H9 (cell line): ENCODE measurements at regions not wholly inside any gene's neighbourhood (a gene's known extent, or its start where the extent isn't known, plus 50 kb on each side); places are given as distances from the start of the nearest gene placed in this dataset.

ENCODE experiments used
- DNase-seq: peaks from one replicate; pipeline ENCODE4 v3.0.0-alpha.2; 2017
- H2AFZ ChIP-seq: one replicate; pipeline ENCODE4 v1.6.1; 2013; ENCODE audit warnings: mild to moderate bottlenecking, low read length, control low read depth, moderate library complexity
- H2AK5ac ChIP-seq: 2 replicates; pipeline ENCODE4 v1.6.1; 2013; ENCODE audit warnings: low read length, control low read depth, mixed read lengths; ENCODE audit not compliant: insufficient read length
- H2BK120ac ChIP-seq: one replicate; pipeline ENCODE4 v1.6.1; 2013; ENCODE audit warnings: low read depth, mild to moderate bottlenecking, low read length, control low read depth, inconsistent platforms; ENCODE audit not compliant: poor library complexity, severe bottlenecking
- H2BK12ac ChIP-seq: 2 replicates; pipeline ENCODE4 v1.6.1; 2013; ENCODE audit warnings: low read length, control low read depth, mixed read lengths, low read depth; ENCODE audit not compliant: insufficient read length
- H2BK15ac ChIP-seq: 2 replicates; pipeline ENCODE4 v1.6.1; 2013; ENCODE audit warnings: low read depth, low read length, control low read depth
- H2BK20ac ChIP-seq: one replicate; pipeline ENCODE4 v1.6.1; 2013; ENCODE audit warnings: low read depth, mild to moderate bottlenecking, low read length, control low read depth, inconsistent platforms; ENCODE audit not compliant: poor library complexity, severe bottlenecking
- H2BK5ac ChIP-seq: 2 replicates; pipeline ENCODE4 v1.6.1; 2013; ENCODE audit warnings: low read length, control low read depth, mixed read lengths; ENCODE audit not compliant: insufficient read length
- H3K14ac ChIP-seq: 2 replicates; pipeline ENCODE4 v1.6.1; 2013; ENCODE audit warnings: low read length, control low read depth; ENCODE audit not compliant: insufficient read depth
- H3K18ac ChIP-seq: 2 replicates; pipeline ENCODE4 v1.6.1; 2013; ENCODE audit warnings: low read depth, mild to moderate bottlenecking, mixed read lengths, low read length, control low read depth; ENCODE audit not compliant: insufficient read length
- H3K23ac ChIP-seq: 2 replicates; pipeline ENCODE4 v1.6.1; 2013; ENCODE audit warnings: low read length, control low read depth, mixed read lengths, low read depth; ENCODE audit not compliant: insufficient read length
- H3K23me2 ChIP-seq: 2 replicates; pipeline ENCODE4 v1.6.1; 2013; ENCODE audit warnings: low read depth, mild to moderate bottlenecking, mixed read lengths, low read length, control low read depth; ENCODE audit not compliant: insufficient read length, poor library complexity, severe bottlenecking
- H3K27ac ChIP-seq: 2 replicates; pipeline ENCODE4 v1.5.1; 2013; ENCODE audit warnings: low read length, control low read depth, mixed read lengths, low read depth; ENCODE audit not compliant: insufficient read length
- H3K27me3 ChIP-seq: 2 replicates; pipeline ENCODE4 v1.6.1; 2013; ENCODE audit warnings: low read length, control low read depth, inconsistent platforms; ENCODE audit not compliant: insufficient read depth
- H3K4ac ChIP-seq: 2 replicates; pipeline ENCODE4 v1.6.1; 2013; ENCODE audit warnings: low read depth, mild to moderate bottlenecking, control low read depth, inconsistent platforms, low read length, moderate library complexity
- H3K4me1 ChIP-seq: 2 replicates; pipeline ENCODE4 v1.6.1; 2013; ENCODE audit warnings: low read length, control low read depth, inconsistent platforms; ENCODE audit not compliant: insufficient read depth
- H3K4me2 ChIP-seq: 2 replicates; pipeline ENCODE4 v1.6.1; 2013; ENCODE audit warnings: low read length, control low read depth, mixed read lengths; ENCODE audit not compliant: insufficient read length, insufficient read depth
- H3K56ac ChIP-seq: 2 replicates; pipeline ENCODE4 v1.6.1; 2013; ENCODE audit warnings: low read depth, mild to moderate bottlenecking, mixed read lengths, low read length, control low read depth; ENCODE audit not compliant: insufficient read length
- H3K79me1 ChIP-seq: 2 replicates; pipeline ENCODE4 v1.6.1; 2013; ENCODE audit warnings: low read depth, mild to moderate bottlenecking, moderate library complexity, low read length, control low read depth, inconsistent platforms; ENCODE audit not compliant: insufficient read depth, poor library complexity, severe bottlenecking
- H3K79me2 ChIP-seq: 2 replicates; pipeline ENCODE4 v1.6.1; 2013; ENCODE audit warnings: low read length, control low read depth, inconsistent platforms; ENCODE audit not compliant: insufficient read depth
- H3K9ac ChIP-seq: 2 replicates; pipeline ENCODE4 v1.6.1; 2013; ENCODE audit warnings: low read length, control low read depth, mixed read lengths; ENCODE audit not compliant: insufficient read length; ENCODE audit errors: extremely low read depth
- H3K9me3 ChIP-seq: one replicate; pipeline ENCODE4 v1.6.1; 2013; ENCODE audit warnings: low read depth, low read length, inconsistent platforms; ENCODE audit not compliant: control insufficient read depth
- H3T11ph ChIP-seq: one replicate; pipeline ENCODE4 v1.6.1; 2013; ENCODE audit warnings: mild to moderate bottlenecking, low read length, control low read depth, inconsistent platforms
- H4K20me1 ChIP-seq: one replicate; pipeline ENCODE4 v1.6.1; 2013; ENCODE audit not compliant: control insufficient read depth, insufficient read length, insufficient read depth
- H4K5ac ChIP-seq: 2 replicates; pipeline ENCODE4 v1.6.1; 2013; ENCODE audit warnings: low read depth, mild to moderate bottlenecking, mixed read lengths, low read length, control low read depth; ENCODE audit not compliant: insufficient read length
- H4K8ac ChIP-seq: replicated peaks from 2 replicates; pipeline ENCODE4 v1.6.1; 2013; ENCODE audit warnings: low read length, control low read depth, mixed read lengths, low read depth; ENCODE audit not compliant: insufficient read length
- H4K91ac ChIP-seq: 2 replicates; pipeline ENCODE4 v1.6.1; 2013; ENCODE audit warnings: low read depth, mild to moderate bottlenecking, moderate library complexity, mixed read lengths, low read length, control low read depth; ENCODE audit not compliant: insufficient read length
- H3K27ac Mint-ChIP-seq, 3 experiments: 2 replicates in 2 of 3; 3 replicates in 1 of 3; pipeline ENCODE4 v1.8.0; 2020 to 2021; ENCODE audit warnings: mixed read lengths in 3 of 3, mild to moderate bottlenecking in 1 of 3, moderate library complexity in 1 of 3
- H3K27me3 Mint-ChIP-seq: 2 replicates; pipeline ENCODE4 v1.8.0; 2021; ENCODE audit warnings: low read depth, mild to moderate bottlenecking, moderate library complexity, mixed read lengths
- H3K36me3 Mint-ChIP-seq, 3 experiments: 2 replicates in 2 of 3; 3 replicates in 1 of 3; pipeline ENCODE4 v1.8.0; 2020 to 2021; ENCODE audit warnings: low read depth in 3 of 3, mixed read lengths in 3 of 3; ENCODE audit not compliant: insufficient read depth in 1 of 3
- H3K4me1 Mint-ChIP-seq, 2 experiments: 2 replicates each; pipeline ENCODE4 v1.8.0; 2020; ENCODE audit warnings: mixed read lengths in 2 of 2
- H3K4me3 Mint-ChIP-seq, 2 experiments: 2 replicates in 1 of 2; 3 replicates in 1 of 2; pipeline ENCODE4 v1.8.0; 2020 to 2021; ENCODE audit warnings: mild to moderate bottlenecking in 2 of 2, mixed read lengths in 2 of 2, moderate library complexity in 1 of 2
- H3K9me3 Mint-ChIP-seq, 2 experiments: 2 replicates in 1 of 2; 3 replicates in 1 of 2; pipeline ENCODE4 v1.8.0; 2020; ENCODE audit warnings: mild to moderate bottlenecking in 2 of 2, mixed read lengths in 2 of 2, moderate library complexity in 1 of 2
- WGBS: extraction: QIAGEN DNeasy Blood & Tissue Kit; methylation state at CpG from one replicate; pipeline ENCODE4 v1.1.7; 2013; ENCODE audit warnings: missing lambda C conversion rate, low lambda C conversion rate, mixed read lengths; ENCODE audit not compliant: insufficient read length; ENCODE audit errors: extremely low coverage; 5-methylcytosine and 5-hydroxymethylcytosine counted together
- TF ChIP-seq, protein P1 (sequence below): fragments of 200-600 bp; sonication (generic); conservative IDR thresholded peaks from 3 replicates; pipeline ENCODE4 v1.8.0; 2021; ENCODE audit warnings: antibody characterized with exemption, mild to moderate bottlenecking

DNA sequence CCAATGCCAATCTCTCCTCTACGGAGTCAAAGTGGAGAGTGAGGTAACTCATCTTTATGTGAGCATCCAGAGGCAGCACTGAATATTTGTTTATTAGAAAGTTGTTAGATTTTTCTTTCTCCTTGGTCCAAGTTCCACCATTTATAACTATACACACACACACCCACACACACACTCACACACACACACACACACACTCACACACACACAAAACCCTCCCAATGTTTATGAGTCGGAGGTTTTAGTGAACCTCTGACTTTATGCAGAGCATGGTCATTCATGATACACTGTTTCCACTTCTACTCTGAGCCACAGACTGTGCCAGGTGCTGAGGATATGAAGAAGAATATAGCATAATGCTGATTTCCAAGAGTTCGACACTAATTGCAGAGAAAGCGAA, 132.9 kb upstream of the CCDC68 start:
- Mint-ChIP-seq H3K4me3 (no peak overlapping the region), H3K36me3 (no peaks in the 10 kb centered on the region), H3K27ac (no peak overlapping the region), H3K9me3 (no peaks in the 10 kb centered on the region; a peak in 1 of 5 replicates), H3K4me1 (peaks cover 11 to 14% of the 10 kb centered on the region in 2 experiments), H3K27me3 (no peaks in the 10 kb centered on the region)
- no peak overlapping the region for H3T11ph ChIP-seq
- H3K14ac ChIP-seq, result no peak overlapping the region
- H3K4ac ChIP-seq, result no peak overlapping the region
- H2BK15ac ChIP-seq, result no peak overlapping the region
- H4K5ac ChIP-seq, result no peak overlapping the region
- no peak overlapping the region for H2BK5ac ChIP-seq
- WGBS, result no CpG with 5 or more reads among the region's 4 CpGs
- no peaks in the 10 kb centered on the region for H3K9me3 ChIP-seq
- no peaks in the 10 kb centered on the region for H3K4me1 ChIP-seq
- no peaks in the 10 kb centered on the region for H3K79me1 ChIP-seq
- no peaks in the 10 kb centered on the region for H4K20me1 ChIP-seq
- H3K23ac ChIP-seq, result no peak overlapping the region
- H2BK20ac ChIP-seq, result no peak overlapping the region
- H3K27me3 ChIP-seq, result no peaks in the 10 kb centered on the region
- no peak overlapping the region for H3K56ac ChIP-seq
- no peak overlapping the region for H2AFZ ChIP-seq
- no peak overlapping the region for H2AK5ac ChIP-seq
- no peaks in the 10 kb centered on the region for H3K23me2 ChIP-seq
- no peaks in the 10 kb centered on the region for H3K79me2 ChIP-seq
- H2BK120ac ChIP-seq, result no peak overlapping the region
- no peak overlapping the region for H3K9ac ChIP-seq
- no peak overlapping the region for H3K4me2 ChIP-seq
- H3K18ac ChIP-seq, result no peak overlapping the region
- no peak for DNase-seq
- no peak overlapping the region for H4K8ac ChIP-seq
- H4K91ac ChIP-seq, result no peak overlapping the region
- H3K27ac ChIP-seq, result no peak overlapping the region
- no peak overlapping the region for H2BK12ac ChIP-seq
- TF ChIP-seq, protein P1, sequence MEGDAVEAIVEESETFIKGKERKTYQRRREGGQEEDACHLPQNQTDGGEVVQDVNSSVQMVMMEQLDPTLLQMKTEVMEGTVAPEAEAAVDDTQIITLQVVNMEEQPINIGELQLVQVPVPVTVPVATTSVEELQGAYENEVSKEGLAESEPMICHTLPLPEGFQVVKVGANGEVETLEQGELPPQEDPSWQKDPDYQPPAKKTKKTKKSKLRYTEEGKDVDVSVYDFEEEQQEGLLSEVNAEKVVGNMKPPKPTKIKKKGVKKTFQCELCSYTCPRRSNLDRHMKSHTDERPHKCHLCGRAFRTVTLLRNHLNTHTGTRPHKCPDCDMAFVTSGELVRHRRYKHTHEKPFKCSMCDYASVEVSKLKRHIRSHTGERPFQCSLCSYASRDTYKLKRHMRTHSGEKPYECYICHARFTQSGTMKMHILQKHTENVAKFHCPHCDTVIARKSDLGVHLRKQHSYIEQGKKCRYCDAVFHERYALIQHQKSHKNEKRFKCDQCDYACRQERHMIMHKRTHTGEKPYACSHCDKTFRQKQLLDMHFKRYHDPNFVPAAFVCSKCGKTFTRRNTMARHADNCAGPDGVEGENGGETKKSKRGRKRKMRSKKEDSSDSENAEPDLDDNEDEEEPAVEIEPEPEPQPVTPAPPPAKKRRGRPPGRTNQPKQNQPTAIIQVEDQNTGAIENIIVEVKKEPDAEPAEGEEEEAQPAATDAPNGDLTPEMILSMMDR, result no peak
